HG03439 (cell line): ENCODE measurements at regions not wholly inside any gene's neighbourhood (a gene's known extent, or its start where the extent isn't known, plus 50 kb on each side); places are given as distances from the start of the nearest gene placed in this dataset.

ENCODE experiments used
- ATAC-seq: cut with Tn5 transposase; IDR thresholded peaks from one replicate; pipeline ENCODE4 v1.9.1; 2021; ENCODE audit warnings: mild to moderate bottlenecking, moderate library complexity; ENCODE audit not compliant: unreplicated experiment

DNA sequence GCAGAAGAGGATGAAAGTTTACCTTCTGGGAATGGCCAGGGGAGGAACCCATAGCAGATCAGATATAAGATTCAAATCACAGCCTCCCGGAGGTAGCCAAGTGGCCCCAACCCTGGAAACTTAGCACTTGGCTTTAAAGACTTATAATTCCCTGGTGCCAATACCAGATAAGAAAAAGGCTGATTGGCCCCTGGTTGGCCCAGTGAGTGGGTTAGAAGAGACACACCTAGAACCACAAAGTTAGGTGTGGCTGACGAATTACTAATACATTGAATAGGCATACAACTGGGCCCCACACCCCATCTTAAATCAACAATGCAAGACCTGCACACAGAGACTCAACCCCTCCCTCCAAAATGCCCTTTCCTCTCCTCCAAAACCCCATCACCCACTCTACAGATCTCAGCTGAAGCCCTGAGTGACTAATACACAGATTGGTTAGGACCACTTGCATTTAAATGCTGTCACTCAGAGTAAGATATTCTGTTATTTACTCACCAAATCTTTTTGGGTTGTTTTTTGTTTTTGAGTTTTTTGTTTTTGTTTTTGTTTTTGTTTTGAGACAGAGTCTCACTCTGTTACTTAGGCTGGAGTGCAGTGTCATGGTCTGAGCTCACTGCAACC lies 315.4 kb upstream of the JARID2 start:
- no peak for ATAC-seq

DNA sequence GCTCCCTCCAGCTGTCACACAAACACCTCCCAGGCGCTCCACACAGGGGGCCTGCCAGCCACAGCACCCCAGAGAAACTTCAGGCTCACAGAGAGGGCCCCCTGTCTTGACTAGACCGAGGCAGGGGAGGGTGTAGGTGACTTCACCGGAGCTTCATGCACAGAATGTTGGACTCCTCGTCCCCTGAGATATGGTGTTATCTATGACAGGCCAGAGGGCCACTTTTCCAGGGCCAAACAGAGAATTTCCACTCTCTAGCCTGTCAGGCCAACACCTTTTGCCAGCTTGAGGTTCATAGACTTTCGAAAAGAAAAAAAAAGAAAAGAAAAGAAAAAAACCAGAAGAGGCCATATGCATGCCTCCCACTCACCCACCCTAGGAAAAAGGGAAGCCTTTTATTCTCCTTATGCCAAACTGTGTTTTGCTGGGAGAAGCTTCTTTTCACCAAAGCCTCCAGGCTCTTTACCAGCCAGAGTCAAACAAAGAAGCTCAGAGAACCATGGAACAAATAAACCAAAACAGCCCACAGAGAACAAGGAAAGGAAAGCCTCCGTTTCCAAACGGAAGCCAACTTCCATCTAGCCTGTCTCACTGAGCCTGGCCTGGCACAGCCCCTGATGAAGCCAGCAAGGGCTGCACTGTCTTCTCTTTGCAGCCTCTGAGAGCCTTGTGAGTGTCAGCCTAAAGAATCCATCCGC lies 313.2 kb upstream of the JARID2 start:
- ATAC-seq, result no peak

- ATAC-seq, result no peak
Measured at GRCh38 chr6:14933183-14933544, 312.7 kb upstream of the JARID2 start.

- no peak for ATAC-seq
Measured at GRCh38 chr6:14934013-14934412, 311.9 kb upstream of the JARID2 start.

DNA sequence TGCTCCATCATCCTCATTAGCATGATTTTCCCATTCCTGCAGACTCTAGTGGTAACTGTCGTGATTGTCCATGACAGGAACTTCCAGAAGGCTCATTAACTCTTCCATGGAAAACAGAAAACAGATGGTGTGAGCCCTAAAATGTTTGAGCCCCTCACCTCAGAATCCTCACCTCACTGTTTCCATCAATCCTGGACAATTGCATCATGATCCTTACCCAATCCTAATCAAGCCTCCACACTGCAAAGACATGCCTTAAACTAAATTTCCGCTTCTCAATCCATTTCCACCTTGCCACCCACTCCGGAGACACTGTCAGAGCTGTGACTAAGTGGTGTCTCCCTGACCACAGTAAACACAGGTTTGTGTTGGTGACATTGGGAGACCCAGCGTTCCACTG lies 311.0 kb upstream of the JARID2 start:
- no peak for ATAC-seq

DNA sequence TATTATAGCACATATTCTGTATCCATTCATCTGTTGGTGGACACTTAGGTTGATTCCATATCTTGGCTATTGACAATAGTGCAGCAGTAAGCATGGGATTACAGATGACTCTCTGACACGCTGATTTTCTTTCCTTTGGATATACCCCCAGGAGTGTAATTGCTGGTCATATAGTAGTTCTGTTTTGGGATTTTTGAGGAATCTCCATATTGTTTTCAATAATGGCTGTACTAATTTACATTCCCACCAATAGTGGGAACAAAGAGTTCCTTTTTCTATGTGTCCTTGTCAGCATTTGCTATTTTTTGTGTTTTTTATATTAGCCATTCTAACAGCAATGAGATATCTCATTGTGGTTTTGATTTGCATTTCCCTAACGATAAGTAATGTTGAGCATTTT lies 309.0 kb upstream of the JARID2 start:
- ATAC-seq, result no peak

GRCh38 chr6:14943116-14943515 lies 302.8 kb upstream of the JARID2 start:
- ATAC-seq, result no peak

DNA sequence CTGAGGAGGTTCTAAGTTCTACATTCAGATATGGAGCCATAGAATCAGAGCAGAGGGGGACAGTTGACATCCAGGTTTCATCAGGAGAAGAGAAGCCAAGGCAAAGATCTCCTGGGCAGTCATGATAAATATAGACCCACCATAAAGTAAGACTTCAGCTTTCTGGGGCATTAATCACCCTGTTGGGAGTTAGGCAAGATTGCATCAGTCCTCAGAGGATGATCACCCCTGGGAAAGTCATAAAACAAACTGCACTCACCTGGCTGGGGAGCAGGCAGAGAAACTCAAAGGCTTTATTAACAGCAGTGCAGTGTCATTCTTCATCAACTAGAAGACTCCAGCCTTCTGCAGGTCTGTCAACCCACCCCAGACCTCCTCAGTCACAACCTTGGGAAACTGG lies 301.3 kb upstream of the JARID2 start:
- no peak for ATAC-seq

DNA sequence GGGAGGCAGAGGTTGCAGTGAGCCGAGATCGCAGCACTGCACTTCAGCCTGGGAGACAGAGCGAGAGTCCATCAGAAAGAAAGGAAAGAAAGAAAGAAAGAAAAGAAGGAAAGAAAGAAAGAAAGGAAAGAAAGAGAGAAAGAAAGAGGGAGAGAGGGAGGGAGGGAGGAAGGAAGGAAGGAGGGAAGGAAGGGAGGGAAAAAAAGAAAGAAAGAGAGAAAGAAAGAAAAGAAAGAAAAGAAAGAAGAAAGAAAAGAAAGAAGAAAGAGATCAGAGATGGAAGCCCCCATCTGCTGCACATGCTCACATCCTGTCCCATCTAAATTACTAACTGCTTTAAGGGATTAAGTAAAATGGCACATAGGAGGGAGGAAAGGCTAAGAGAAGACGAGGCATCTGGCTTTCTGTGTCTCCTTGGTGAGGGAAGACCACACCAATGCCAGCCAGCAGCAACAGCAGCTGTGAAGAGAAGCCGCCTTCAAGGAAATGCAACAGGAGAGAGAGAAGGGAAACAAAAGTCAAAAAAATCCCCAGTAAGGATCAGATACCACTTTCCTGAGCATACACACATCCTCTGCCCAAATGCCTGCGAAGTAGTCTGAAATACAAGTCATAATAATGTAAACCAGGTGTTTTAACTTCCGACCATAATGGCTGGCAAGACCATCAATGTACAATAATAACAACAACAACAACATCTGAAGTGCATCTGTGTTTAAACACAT lies 300.2 kb upstream of the JARID2 start:
- no peak for ATAC-seq

DNA sequence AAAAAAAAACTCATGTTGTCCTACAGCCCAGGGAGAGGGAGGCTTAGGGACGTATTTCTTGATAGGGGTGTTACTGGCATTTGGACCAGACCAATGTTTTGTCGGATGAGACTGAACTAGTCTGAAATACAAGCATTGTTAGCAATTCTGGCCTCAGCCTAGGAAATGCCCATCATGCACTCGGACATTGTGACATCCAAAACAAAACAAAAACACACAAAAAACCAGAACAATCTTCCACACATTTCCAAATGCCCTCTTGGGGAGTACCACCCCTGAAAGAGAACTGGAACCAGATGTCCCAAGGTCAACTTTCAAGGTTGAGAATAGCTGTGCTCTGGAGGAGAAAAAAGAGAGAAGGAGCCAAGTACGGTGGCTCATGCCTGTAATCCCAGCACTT lies 299.1 kb upstream of the JARID2 start:
- ATAC-seq, result no peak

GRCh38 chr6:14948586-14949245 lies 297.2 kb upstream of the JARID2 start:
- no peak for ATAC-seq

DNA sequence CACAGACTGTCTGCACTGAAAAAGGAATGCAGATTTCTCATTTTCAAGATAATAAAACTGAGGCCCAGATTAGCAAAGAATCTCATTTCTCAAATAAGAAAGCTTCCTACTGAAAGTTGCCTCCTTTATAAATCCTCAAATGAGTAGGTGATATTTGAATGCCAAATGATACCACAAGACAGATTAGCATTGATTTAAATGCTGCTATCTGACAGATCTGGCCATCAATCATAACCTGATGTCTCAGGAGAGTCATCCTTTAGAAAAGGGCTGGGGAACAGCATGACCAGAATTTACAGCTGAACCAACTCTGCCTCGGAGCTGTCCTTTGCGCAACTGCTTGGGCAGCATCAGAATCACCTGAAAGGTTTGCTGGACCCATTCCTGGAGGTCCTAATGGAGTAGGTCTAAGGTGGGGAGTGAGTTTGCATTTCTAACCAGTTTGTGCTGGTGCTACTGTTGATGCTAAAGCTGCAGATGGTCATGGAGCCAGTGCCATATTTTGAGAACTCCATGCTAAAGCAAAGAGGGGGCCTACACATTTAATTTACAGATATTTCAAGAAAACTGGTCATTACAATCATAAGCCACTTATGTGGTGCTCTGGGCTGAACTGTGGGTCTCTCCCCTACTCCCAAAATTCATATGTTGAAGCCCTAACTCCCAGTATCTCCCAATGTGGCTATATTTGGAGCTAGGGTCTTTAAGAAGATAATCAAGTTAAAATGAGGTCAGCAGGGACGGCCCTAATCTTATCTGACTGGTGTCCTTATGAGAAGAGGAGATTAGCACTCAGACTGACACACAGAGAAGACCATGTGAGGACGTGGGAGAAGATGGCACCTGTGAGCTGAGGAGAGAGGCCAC lies 295.5 kb upstream of the JARID2 start:
- ATAC-seq, result no peak

- ATAC-seq, result no peak
Measured at GRCh38 chr6:14950970-14951276, 294.9 kb upstream of the JARID2 start.

DNA sequence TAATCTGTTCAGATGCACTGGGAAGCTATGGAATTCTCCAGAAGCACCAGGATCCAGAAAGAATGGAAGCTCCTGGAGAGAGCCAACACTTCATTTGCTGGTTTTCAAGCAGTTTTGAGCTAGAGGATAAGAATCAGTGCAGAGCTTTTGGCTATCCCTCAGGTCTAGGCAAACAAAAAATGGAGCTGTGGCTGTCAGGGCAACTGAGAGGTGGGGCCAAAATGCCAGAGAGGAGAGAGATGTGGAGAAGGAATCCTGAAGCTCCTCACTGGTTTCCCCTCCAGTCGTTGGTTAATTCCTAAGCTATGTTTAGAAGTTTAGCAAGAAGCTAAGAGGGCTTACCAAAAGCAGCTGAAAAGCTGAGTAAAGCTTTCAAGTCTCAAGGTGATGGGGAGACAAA lies 294.2 kb upstream of the JARID2 start:
- no peak for ATAC-seq

GRCh38 chr6:14953836-14954235 lies 292.0 kb upstream of the JARID2 start:
- no peak for ATAC-seq

GRCh38 chr6:14957355-14958059 lies 288.4 kb upstream of the JARID2 start:
- ATAC-seq, result no peak

DNA sequence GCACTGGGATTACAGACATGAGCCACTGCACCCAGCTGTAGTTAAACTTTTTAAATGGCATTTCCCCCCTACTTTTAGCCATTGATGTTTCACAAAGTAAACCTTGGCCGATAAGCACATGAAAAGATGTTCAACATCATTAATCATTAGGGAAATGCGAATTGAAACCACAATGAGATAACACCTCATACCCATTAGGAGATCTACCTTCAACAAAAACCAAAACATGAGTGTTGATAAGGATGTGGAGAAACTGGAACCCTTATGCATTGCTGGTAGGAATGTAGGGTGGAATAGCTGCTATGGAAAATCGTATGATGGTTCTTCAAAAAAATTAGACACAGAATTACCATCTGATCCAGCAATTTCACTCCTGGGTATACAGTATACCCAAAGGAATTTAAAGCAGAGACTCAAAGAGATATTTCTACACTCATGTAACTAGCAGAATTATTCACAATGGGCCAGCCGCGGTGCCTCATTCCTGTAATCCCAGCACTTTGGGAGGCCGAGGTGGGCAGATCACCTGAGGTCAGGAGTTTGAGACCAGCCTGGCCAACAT lies 286.5 kb upstream of the JARID2 start:
- no peak for ATAC-seq

- ATAC-seq, result no peak
Measured at GRCh38 chr6:14964556-14965270, 281.2 kb upstream of the JARID2 start.

DNA sequence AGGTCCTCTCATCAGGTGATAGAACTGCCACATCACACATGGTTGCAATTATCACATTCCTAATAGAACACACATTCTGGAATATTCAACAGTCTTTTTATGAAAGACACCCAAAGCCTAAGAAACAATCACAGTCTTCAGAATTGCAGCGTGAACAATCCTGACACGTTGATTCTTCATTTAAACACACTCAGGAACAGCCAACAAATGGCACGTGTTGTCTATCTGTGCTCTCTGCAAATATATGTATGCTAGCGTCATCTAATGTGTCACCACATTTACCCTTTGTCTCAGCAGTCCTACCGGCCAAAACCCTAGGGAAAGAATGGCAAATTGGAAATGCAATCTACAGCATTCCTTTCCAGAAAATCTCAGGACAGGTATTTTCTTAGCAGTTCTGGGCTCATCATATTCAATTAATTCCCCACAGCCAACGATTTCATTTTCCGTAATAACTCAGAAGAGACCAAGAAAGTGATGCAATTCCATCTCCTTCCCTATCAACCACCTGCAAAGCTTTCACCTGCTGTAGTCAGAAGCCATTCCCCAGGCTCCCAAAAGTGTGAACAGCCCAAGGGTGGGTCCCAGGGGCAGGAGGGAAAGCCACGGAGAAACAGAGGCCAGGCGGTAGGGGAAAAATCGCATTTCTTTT lies 280.3 kb upstream of the JARID2 start:
- ATAC-seq, result no peak
